Peyer's patch (tissue), 4 donors: ENCODE measurements at regions not wholly inside any gene's neighbourhood (a gene's known extent, or its start where the extent isn't known, plus 50 kb on each side); places are given as distances from the start of the nearest gene placed in this dataset.

Experiments
- POLR2A ChIP-seq, 2 donors: fragments of 450-650 bp; IDR thresholded peaks; one replicate each; pipeline ENCODE4 v1.5.1; 2017; ENCODE audit warnings: antibody characterized with exemption in 2 of 2, mild to moderate bottlenecking in 2 of 2, moderate library complexity in 2 of 2
- TF ChIP-seq, protein P1 (sequence below), 6 experiments: fragments of 450-650 bp in 4 of 6; fragments of 200-600 bp in 2 of 6; sonication (generic) in 1 of 6; IDR thresholded peaks; one replicate each; pipeline ENCODE4 v1.5.1; 2017 to 2019; ENCODE audit warnings: antibody characterized with exemption in 6 of 6, mild to moderate bottlenecking in 3 of 6, moderate library complexity in 1 of 6

DNA sequence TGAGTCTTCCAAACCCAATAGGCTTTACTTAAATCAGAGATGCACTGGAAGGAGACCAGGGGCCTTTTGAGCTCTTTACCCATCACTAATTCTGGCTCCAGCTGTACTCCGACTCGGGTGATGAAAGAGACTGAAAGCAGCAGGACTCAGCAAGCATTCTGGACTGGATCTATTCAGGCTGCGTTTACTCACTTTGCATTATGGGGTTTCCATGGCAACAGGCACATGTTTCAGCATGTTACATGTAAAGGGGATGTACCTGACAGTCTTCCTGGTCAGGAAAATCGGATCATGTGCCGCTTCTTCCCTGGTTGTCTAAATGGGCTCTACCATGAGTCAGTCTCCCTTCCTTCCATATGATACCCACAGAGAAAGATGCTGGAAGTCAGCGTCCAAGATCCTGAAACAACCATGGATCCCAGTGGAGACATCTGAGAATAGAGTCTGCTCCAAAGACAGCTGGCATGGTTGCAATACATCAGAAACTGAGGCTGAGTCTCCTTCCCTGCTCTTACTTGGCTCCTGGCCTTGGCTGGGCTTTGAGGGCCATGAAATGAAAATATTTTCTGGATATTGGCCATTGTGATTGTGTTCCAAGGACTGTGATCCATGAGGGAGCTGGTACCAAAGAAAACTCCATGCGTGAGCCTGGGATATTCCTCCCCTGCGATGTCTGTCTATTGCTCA is 102.5 kb upstream of the TNC start:
- TF ChIP-seq, protein P1, sequence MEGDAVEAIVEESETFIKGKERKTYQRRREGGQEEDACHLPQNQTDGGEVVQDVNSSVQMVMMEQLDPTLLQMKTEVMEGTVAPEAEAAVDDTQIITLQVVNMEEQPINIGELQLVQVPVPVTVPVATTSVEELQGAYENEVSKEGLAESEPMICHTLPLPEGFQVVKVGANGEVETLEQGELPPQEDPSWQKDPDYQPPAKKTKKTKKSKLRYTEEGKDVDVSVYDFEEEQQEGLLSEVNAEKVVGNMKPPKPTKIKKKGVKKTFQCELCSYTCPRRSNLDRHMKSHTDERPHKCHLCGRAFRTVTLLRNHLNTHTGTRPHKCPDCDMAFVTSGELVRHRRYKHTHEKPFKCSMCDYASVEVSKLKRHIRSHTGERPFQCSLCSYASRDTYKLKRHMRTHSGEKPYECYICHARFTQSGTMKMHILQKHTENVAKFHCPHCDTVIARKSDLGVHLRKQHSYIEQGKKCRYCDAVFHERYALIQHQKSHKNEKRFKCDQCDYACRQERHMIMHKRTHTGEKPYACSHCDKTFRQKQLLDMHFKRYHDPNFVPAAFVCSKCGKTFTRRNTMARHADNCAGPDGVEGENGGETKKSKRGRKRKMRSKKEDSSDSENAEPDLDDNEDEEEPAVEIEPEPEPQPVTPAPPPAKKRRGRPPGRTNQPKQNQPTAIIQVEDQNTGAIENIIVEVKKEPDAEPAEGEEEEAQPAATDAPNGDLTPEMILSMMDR (IDR thresholded peaks at IDR 0.05): no peak
- no peak for TF ChIP-seq POLR2A (IDR thresholded peaks at IDR 0.05)
